HL-60 (cell line): ENCODE measurements at regions not wholly inside any gene's neighbourhood (a gene's known extent, or its start where the extent isn't known, plus 50 kb on each side); places are given as distances from the start of the nearest gene placed in this dataset.

Source experiments
- CTCF ChIP-seq: IDR thresholded peaks from one replicate; pipeline ENCODE4 v1.5.1; 2011; ENCODE audit warnings: low read length, control low read depth, inconsistent platforms; ENCODE audit not compliant: insufficient read depth
- GABPA ChIP-seq: IDR thresholded peaks from 2 replicates; pipeline ENCODE4 v1.6.1; 2012; ENCODE audit warnings: low read depth
- REST ChIP-seq: IDR thresholded peaks from 2 replicates; pipeline ENCODE4 v1.6.1; 2012; ENCODE audit warnings: low read depth; ENCODE audit not compliant: insufficient replicate concordance

GRCh38 chr1:10862743-10863335, 66.4 kb upstream of the CASZ1 start:
- TF ChIP-seq CTCF (no peak), GABPA (no peak), REST (no peak)
